C4-2B (cell line): ENCODE measurements at regions not wholly inside any gene's neighbourhood (a gene's known extent, or its start where the extent isn't known, plus 50 kb on each side); places are given as distances from the start of the nearest gene placed in this dataset.

Experiments used
- ZFX ChIP-seq: fragments of 450-650 bp; IDR thresholded peaks from 2 replicates; pipeline ENCODE4 v1.6.1; 2017
- TF ChIP-seq, protein P1 (sequence below): fragments of 450-650 bp; conservative IDR thresholded peaks from 2 replicates; pipeline ENCODE4 v1.5.1; 2017; ENCODE audit warnings: mild to moderate bottlenecking

DNA sequence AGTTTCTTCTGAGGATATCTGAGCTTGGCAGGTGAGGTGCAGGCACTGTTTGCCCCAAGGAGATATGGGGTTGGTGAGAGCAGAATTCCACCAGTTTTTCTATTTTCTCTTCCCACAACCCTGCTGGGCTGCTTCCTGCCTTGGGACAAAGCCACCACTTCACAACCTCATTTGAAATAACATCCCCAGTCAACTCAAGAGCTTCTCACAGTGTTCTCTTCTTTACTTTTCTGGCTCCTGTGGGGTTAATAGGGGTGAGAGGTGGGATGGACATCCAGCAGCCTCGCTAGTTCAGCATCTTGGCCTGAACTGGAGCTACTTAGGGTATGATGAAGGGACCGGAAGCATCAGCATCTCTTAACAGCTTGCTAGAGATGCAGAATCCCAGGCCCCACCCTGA is 106.3 kb downstream of the SLC4A3 start:
- TF ChIP-seq, protein P1, sequence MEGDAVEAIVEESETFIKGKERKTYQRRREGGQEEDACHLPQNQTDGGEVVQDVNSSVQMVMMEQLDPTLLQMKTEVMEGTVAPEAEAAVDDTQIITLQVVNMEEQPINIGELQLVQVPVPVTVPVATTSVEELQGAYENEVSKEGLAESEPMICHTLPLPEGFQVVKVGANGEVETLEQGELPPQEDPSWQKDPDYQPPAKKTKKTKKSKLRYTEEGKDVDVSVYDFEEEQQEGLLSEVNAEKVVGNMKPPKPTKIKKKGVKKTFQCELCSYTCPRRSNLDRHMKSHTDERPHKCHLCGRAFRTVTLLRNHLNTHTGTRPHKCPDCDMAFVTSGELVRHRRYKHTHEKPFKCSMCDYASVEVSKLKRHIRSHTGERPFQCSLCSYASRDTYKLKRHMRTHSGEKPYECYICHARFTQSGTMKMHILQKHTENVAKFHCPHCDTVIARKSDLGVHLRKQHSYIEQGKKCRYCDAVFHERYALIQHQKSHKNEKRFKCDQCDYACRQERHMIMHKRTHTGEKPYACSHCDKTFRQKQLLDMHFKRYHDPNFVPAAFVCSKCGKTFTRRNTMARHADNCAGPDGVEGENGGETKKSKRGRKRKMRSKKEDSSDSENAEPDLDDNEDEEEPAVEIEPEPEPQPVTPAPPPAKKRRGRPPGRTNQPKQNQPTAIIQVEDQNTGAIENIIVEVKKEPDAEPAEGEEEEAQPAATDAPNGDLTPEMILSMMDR = no peak
- TF ChIP-seq ZFX = no peak
